Caco-2 (cell line): ENCODE measurements at regions not wholly inside any gene's neighbourhood (a gene's known extent, or its start where the extent isn't known, plus 50 kb on each side); places are given as distances from the start of the nearest gene placed in this dataset.

Experiments used
- BruUV-seq: library from RNA; stranded (reverse); fragments of 400-500 nt; replicated peaks from 2 replicates; lab custom pipeline; 2021; lab: Mats Ljungman, UMichigan
- CTCF ChIA-PET: fragments of 300-600 bp; sonication (Branson Sonifier 250); formaldehyde crosslinking; loops from one replicate; lab custom pipeline; 2022; ENCODE audit warnings: antibody characterized with exemption; lab: Charles Lee
- POLR2A ChIA-PET: fragments of 300-600 bp; sonication (Branson Sonifier 250); formaldehyde crosslinking; loops from one replicate; lab custom pipeline; 2022; ENCODE audit warnings: antibody characterized with exemption; lab: Charles Lee
- DNase-seq, 2 experiments: peaks; one replicate each; pipeline versions ENCODE4 v3.0.0 to v3.0.0-alpha.2; 2020 to 2022
- H3K27me3 ChIP-seq: replicated peaks from 2 replicates; pipeline ENCODE4 v1.6.0; 2011; ENCODE audit warnings: low read length; ENCODE audit not compliant: control insufficient read depth, insufficient read depth
- H3K36me3 ChIP-seq: 2 replicates; pipeline ENCODE4 v1.5.1; 2011; ENCODE audit warnings: low read length; ENCODE audit not compliant: control insufficient read depth, insufficient read depth
- H3K4me1 ChIP-seq: fragments of 250-450 bp; sonication (Bioruptor Pico); 2 replicates; pipeline ENCODE4 v1.5.1; 2020; ENCODE audit warnings: mild to moderate bottlenecking
- H3K4me3 ChIP-seq: 2 replicates; pipeline ENCODE4 v1.5.1; 2011; ENCODE audit warnings: low read depth, mild to moderate bottlenecking, control low read depth, low read length
- H3K9me3 ChIP-seq: fragments of 250-450 bp; sonication (Bioruptor Pico); 2 replicates; pipeline ENCODE4 v1.5.1; 2020; ENCODE audit warnings: mild to moderate bottlenecking, moderate library complexity
- H3K27ac Mint-ChIP-seq: one replicate; pipeline ENCODE4 v1.8.0; 2022; ENCODE audit warnings: mixed read lengths; ENCODE audit not compliant: unreplicated experiment
- H3K27me3 Mint-ChIP-seq: one replicate; pipeline ENCODE4 v1.8.0; 2022; ENCODE audit warnings: mixed read lengths; ENCODE audit not compliant: insufficient read depth, unreplicated experiment
- H3K36me3 Mint-ChIP-seq: one replicate; pipeline ENCODE4 v1.8.0; 2022; ENCODE audit warnings: mild to moderate bottlenecking, mixed read lengths; ENCODE audit not compliant: insufficient read depth, unreplicated experiment
- H3K4me1 Mint-ChIP-seq: one replicate; pipeline ENCODE4 v1.8.0; 2022; ENCODE audit warnings: low read depth, mixed read lengths; ENCODE audit not compliant: unreplicated experiment
- H3K4me3 Mint-ChIP-seq: one replicate; pipeline ENCODE4 v1.8.0; 2022; ENCODE audit warnings: mild to moderate bottlenecking, moderate library complexity, mixed read lengths; ENCODE audit not compliant: unreplicated experiment
- H3K9me3 Mint-ChIP-seq: one replicate; pipeline ENCODE4 v1.8.0; 2022; ENCODE audit warnings: mixed read lengths; ENCODE audit not compliant: unreplicated experiment
- intact Hi-C: fragments of 100-400 bp; cut with micrococcal nuclease; formaldehyde crosslinking; loops from one replicate; pipeline ENCODE4 v1.10.0; 2022; ENCODE audit not compliant: unreplicated experiment
- TF ChIP-seq, protein P1 (sequence below), 2 experiments: fragments of 200-600 bp in 1 of 2; IDR thresholded peaks; 1 replicate in 1 of 2; 2 replicates in 1 of 2; pipeline versions ENCODE4 v1.5.1 to v1.8.0; 2011 to 2022; ENCODE audit warnings: antibody characterized with exemption in 1 of 2, control low read depth in 1 of 2, inconsistent platforms in 1 of 2, low read depth in 1 of 2, low read length in 1 of 2, mild to moderate bottlenecking in 1 of 2, moderate library complexity in 1 of 2; ENCODE audit not compliant: insufficient read depth in 1 of 2, severe bottlenecking in 1 of 2, unreplicated experiment in 1 of 2

GRCh38 chr4:54493862-54494261 is 163.9 kb upstream of the KIT start:
- Histone ChIP-seq H3K27me3 (no peaks in the 10 kb centered on the region), H3K9me3 (no peaks in the 10 kb centered on the region), H3K4me3 (no peak overlapping the region), H3K4me1 (no peaks in the 10 kb centered on the region), H3K36me3 (no peaks in the 10 kb centered on the region)
- CTCF ChIA-PET: no interaction called here
- no TSS peak for BruUV-seq
- DNase-seq: no peak
- Mint-ChIP-seq H3K4me3 (no peak overlapping the region), H3K27ac (no peak overlapping the region), H3K27me3 (no peaks in the 10 kb centered on the region), H3K36me3 (no peaks in the 10 kb centered on the region), H3K9me3 (no peaks in the 10 kb centered on the region), H3K4me1 (no peaks in the 10 kb centered on the region)
- TF ChIP-seq, protein P1, sequence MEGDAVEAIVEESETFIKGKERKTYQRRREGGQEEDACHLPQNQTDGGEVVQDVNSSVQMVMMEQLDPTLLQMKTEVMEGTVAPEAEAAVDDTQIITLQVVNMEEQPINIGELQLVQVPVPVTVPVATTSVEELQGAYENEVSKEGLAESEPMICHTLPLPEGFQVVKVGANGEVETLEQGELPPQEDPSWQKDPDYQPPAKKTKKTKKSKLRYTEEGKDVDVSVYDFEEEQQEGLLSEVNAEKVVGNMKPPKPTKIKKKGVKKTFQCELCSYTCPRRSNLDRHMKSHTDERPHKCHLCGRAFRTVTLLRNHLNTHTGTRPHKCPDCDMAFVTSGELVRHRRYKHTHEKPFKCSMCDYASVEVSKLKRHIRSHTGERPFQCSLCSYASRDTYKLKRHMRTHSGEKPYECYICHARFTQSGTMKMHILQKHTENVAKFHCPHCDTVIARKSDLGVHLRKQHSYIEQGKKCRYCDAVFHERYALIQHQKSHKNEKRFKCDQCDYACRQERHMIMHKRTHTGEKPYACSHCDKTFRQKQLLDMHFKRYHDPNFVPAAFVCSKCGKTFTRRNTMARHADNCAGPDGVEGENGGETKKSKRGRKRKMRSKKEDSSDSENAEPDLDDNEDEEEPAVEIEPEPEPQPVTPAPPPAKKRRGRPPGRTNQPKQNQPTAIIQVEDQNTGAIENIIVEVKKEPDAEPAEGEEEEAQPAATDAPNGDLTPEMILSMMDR (IDR thresholded peaks at IDR 0.05; ENCODE audit: insufficient read depth in 1 of 2, low read depth in 1 of 2, low read length in 1 of 2, severe bottlenecking in 1 of 2, unreplicated experiment in 1 of 2): no peak
- intact Hi-C loops: no loop called here
- POLR2A ChIA-PET: no interaction called here

DNA sequence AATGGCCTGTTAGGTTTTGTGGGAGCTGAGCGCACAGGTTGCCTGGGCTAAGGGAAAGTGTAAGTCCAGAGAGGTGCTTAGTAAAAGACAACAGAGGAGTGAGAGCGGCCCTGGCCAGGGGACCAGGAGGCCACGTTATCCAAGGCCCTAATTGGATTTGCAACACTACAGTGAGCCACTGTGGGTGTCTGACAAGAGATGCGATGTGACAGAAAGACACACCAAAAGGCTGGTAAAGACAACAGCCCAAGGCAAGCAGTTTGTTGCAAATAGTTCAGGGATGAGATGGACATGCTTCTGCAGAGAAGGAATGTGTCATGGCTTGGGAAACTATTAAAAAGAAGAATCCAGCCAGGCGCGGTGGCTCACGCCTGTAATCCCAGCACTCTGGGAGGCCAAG is 162.7 kb upstream of the KIT start:
- H3K27me3 ChIP-seq: no peaks in the 10 kb centered on the region
- no peaks in the 10 kb centered on the region for H3K4me1 ChIP-seq
- Mint-ChIP-seq H3K4me1 (no peaks in the 10 kb centered on the region), H3K27me3 (no peaks in the 10 kb centered on the region), H3K9me3 (no peaks in the 10 kb centered on the region), H3K4me3 (no peak overlapping the region), H3K36me3 (no peaks in the 10 kb centered on the region), H3K27ac (no peak overlapping the region)
- no peaks in the 10 kb centered on the region for H3K9me3 ChIP-seq
- ChIA-PET CTCF (no interaction called here), POLR2A (no interaction called here)
- BruUV-seq: no TSS peak
- no peak overlapping the region for H3K4me3 ChIP-seq
- no peaks in the 10 kb centered on the region for H3K36me3 ChIP-seq
- intact Hi-C loops: no loop called here
- no peak for DNase-seq
- TF ChIP-seq, protein P1 (IDR thresholded peaks at IDR 0.05; ENCODE audit: insufficient read depth in 1 of 2, low read depth in 1 of 2, low read length in 1 of 2, severe bottlenecking in 1 of 2, unreplicated experiment in 1 of 2): no peak

- H3K9me3 ChIP-seq: no peaks in the 10 kb centered on the region
- no peaks in the 10 kb centered on the region for H3K27me3 ChIP-seq
- TF ChIP-seq, protein P1 (IDR thresholded peaks at IDR 0.05; ENCODE audit: insufficient read depth in 1 of 2, low read depth in 1 of 2, low read length in 1 of 2, severe bottlenecking in 1 of 2, unreplicated experiment in 1 of 2): no peak
- H3K4me3 ChIP-seq: no peak overlapping the region
- Mint-ChIP-seq H3K9me3 (no peaks in the 10 kb centered on the region), H3K4me3 (no peak overlapping the region), H3K27ac (no peak overlapping the region), H3K36me3 (no peaks in the 10 kb centered on the region), H3K4me1 (no peaks in the 10 kb centered on the region), H3K27me3 (no peaks in the 10 kb centered on the region)
- H3K4me1 ChIP-seq: no peaks in the 10 kb centered on the region
- intact Hi-C loops: no loop called here
- CTCF ChIA-PET: no interaction called here
- no peak for DNase-seq
- no peaks in the 10 kb centered on the region for H3K36me3 ChIP-seq
- POLR2A ChIA-PET: no interaction called here
- no TSS peak for BruUV-seq
These were observed 162.1 kb upstream of the KIT start for GRCh38 chr4:54495641-54496040.
